HepG2 (cell line): ENCODE measurements at regions not wholly inside any gene's neighbourhood (a gene's known extent, or its start where the extent isn't known, plus 50 kb on each side); places are given as distances from the start of the nearest gene placed in this dataset.

ENCODE experiments used
- ATAC-seq: fragments of 200-7000 bp; cut with Tn5 transposase; 3 replicates; pipeline ENCODE4 v1.9.1; 2020; ENCODE audit warnings: mild to moderate bottlenecking, moderate library complexity
- BruUV-seq: library from RNA; stranded (reverse); fragments of 400-500 nt; replicated peaks from 2 replicates; lab custom pipeline; 2021; lab: Mats Ljungman, UMichigan
- CTCF ChIA-PET: fragments of 300-600 bp; formaldehyde crosslinking; extraction: SDS; loops from one replicate; lab custom pipeline; 2021; ENCODE audit warnings: low total read pairs, inconsistent platforms, low intra/inter-chr PET ratio; lab: Yijun Ruan, JAX
- POLR2A ChIA-PET: fragments of 350-600 bp; sonication (Branson Sonifier 250); formaldehyde crosslinking; loops from one replicate; lab custom pipeline; 2020; ENCODE audit warnings: antibody characterized with exemption, inconsistent platforms; lab: Yijun Ruan, JAX
- DNase-seq: peaks from one replicate; pipeline ENCODE4 v3.0.0-alpha.2; 2015; ENCODE audit warnings: low spot score
- FAIRE-seq: peaks from 3 replicates; lab custom pipeline; 2011; peaks lifted over from hg19 to GRCh38; lab: Jason Lieb, UNC
- H2AFZ ChIP-seq: one replicate; pipeline ENCODE4 v1.6.1; 2011; ENCODE audit warnings: low read length, inconsistent platforms
- H3K27ac ChIP-seq: fragments of 300-600 bp; 3 replicates; pipeline ENCODE4 v1.8.0; 2011; ENCODE audit warnings: mixed run types, mild to moderate bottlenecking, mixed read lengths, low read length, inconsistent platforms; ENCODE audit not compliant: insufficient read depth; ENCODE audit errors: extremely low read length
- H3K27me3 ChIP-seq, 2 experiments: fragments of 200-600 bp in 1 of 2; 2 replicates in 1 of 2; 3 replicates in 1 of 2; pipeline versions ENCODE4 v1.6.0 to v1.8.0; 2011; ENCODE audit warnings: low read length in 2 of 2, mild to moderate bottlenecking in 2 of 2, moderate library complexity in 2 of 2, inconsistent platforms in 1 of 2; ENCODE audit not compliant: insufficient read depth in 2 of 2, control insufficient read depth in 1 of 2
- H3K36me3 ChIP-seq, 2 experiments: fragments of 200-600 bp in 1 of 2; replicated peaks in 1 of 2; 2 replicates in 1 of 2; 3 replicates in 1 of 2; pipeline versions ENCODE4 v1.5.1 to v1.8.0; 2011; ENCODE audit warnings: low read length in 2 of 2, inconsistent platforms in 1 of 2; ENCODE audit not compliant: insufficient read depth in 2 of 2, control insufficient read depth in 1 of 2
- H3K4me1 ChIP-seq: 2 replicates; pipeline ENCODE4 v1.5.1; 2012; ENCODE audit warnings: low read length, inconsistent platforms; ENCODE audit not compliant: insufficient read depth
- H3K4me2 ChIP-seq: 2 replicates; pipeline ENCODE4 v1.6.0; 2011; ENCODE audit warnings: low read depth, low read length, inconsistent platforms
- H3K4me3 ChIP-seq, 3 experiments: fragments of 200-600 bp in 1 of 3; sonication (generic), shearing (Covaris generic) in 1 of 3; replicated peaks in 1 of 3; 2 replicates each; pipeline ENCODE4 v1.5.1; 2011 to 2016; ENCODE audit warnings: low read length in 3 of 3, inconsistent platforms in 2 of 3, low read depth in 2 of 3, mild to moderate bottlenecking in 2 of 3, control low read depth in 1 of 3, mixed read lengths in 1 of 3; ENCODE audit not compliant: insufficient read depth in 1 of 3
- H3K79me2 ChIP-seq: one replicate; pipeline ENCODE4 v1.6.1; 2011; ENCODE audit warnings: low read length, inconsistent platforms; ENCODE audit not compliant: insufficient read depth
- H3K9ac ChIP-seq: 2 replicates; pipeline ENCODE4 v1.6.0; 2011; ENCODE audit warnings: mild to moderate bottlenecking, low read depth, low read length, inconsistent platforms; ENCODE audit not compliant: insufficient read depth
- H3K9me3 ChIP-seq: 2 replicates; pipeline ENCODE4 v1.5.1; 2012; ENCODE audit warnings: mild to moderate bottlenecking, low read length
- H4K20me1 ChIP-seq: 2 replicates; pipeline ENCODE4 v1.6.0; 2011; ENCODE audit warnings: inconsistent platforms, mild to moderate bottlenecking, low read length, moderate library complexity; ENCODE audit not compliant: insufficient read depth
- AGO2 ChIP-seq: fragments of 200-400 bp; formaldehyde crosslinking; optimal IDR thresholded peaks from 2 replicates; pipeline ENCODE3; 2017; ENCODE audit warnings: mild to moderate bottlenecking, low read depth, low read length, moderate library complexity
- BCLAF1 ChIP-seq: fragments of 450-650 bp; IDR thresholded peaks from 2 replicates; pipeline ENCODE4 v1.6.1; 2017; ENCODE audit warnings: mild to moderate bottlenecking
- ESRRA ChIP-seq: sonication (generic); formaldehyde crosslinking; IDR thresholded peaks from 2 replicates; pipeline ENCODE4 v1.5.1; 2020; ENCODE audit warnings: mild to moderate bottlenecking, low read depth, missing genetic modification reagents
- EZH2 ChIP-seq: conservative IDR thresholded peaks from 2 replicates; pipeline ENCODE4 v1.6.1; 2012; ENCODE audit warnings: mild to moderate bottlenecking, low read depth, low read length, moderate library complexity
- FOXP1 ChIP-seq, 2 experiments: fragments of 450-650 bp in 1 of 2; IDR thresholded peaks; 2 replicates each; pipeline ENCODE4 v1.6.1; 2017 to 2018; ENCODE audit warnings: antibody characterized with exemption in 1 of 2
- SMAD9 ChIP-seq: sonication (generic); formaldehyde crosslinking; IDR thresholded peaks from 2 replicates; pipeline ENCODE4 v1.5.1; 2020; ENCODE audit warnings: mild to moderate bottlenecking, missing genetic modification reagents
- SRF ChIP-seq: IDR thresholded peaks from 2 replicates; pipeline ENCODE4 v1.6.1; 2011; ENCODE audit warnings: mild to moderate bottlenecking, low read depth, low read length, moderate library complexity
- TSC22D2 ChIP-seq: sonication (generic); formaldehyde crosslinking; IDR thresholded peaks from 2 replicates; pipeline ENCODE4 v1.5.1; 2020; ENCODE audit warnings: missing genetic modification reagents, mild to moderate bottlenecking, borderline replicate concordance
- WIZ ChIP-seq: sonication (generic); formaldehyde crosslinking; IDR thresholded peaks from 2 replicates; pipeline ENCODE4 v1.5.1; 2020; ENCODE audit warnings: mild to moderate bottlenecking, missing genetic modification reagents
- ZBTB21 ChIP-seq: sonication (generic); formaldehyde crosslinking; IDR thresholded peaks from 2 replicates; pipeline ENCODE4 v1.4.0; 2020; ENCODE audit warnings: missing genetic modification reagents
- ZBTB39 ChIP-seq: sonication (generic); formaldehyde crosslinking; IDR thresholded peaks from 2 replicates; pipeline ENCODE4 v1.5.0; 2020; ENCODE audit warnings: missing genetic modification reagents
- ZNF33B ChIP-seq: sonication (generic); formaldehyde crosslinking; IDR thresholded peaks from 2 replicates; pipeline ENCODE4 v1.5.1; 2020; ENCODE audit warnings: mild to moderate bottlenecking, missing genetic modification reagents
- ZNF383 ChIP-seq: sonication (generic); formaldehyde crosslinking; IDR thresholded peaks from 2 replicates; pipeline ENCODE4 v1.4.0; 2020; ENCODE audit warnings: missing genetic modification reagents, mild to moderate bottlenecking, borderline replicate concordance
- ZNF543 ChIP-seq: sonication (generic); formaldehyde crosslinking; IDR thresholded peaks from 2 replicates; pipeline ENCODE4 v1.4.0; 2020; ENCODE audit warnings: mild to moderate bottlenecking, missing genetic modification reagents
- ZNF782 ChIP-seq: sonication (generic); formaldehyde crosslinking; IDR thresholded peaks from 2 replicates; pipeline ENCODE4 v1.4.0; 2020; ENCODE audit warnings: missing genetic modification reagents, mild to moderate bottlenecking, borderline replicate concordance
- WGBS: methylation state at CpG from one replicate; pipeline ENCODE4 v1.1.6; 2017; ENCODE audit warnings: low lambda C conversion rate; 5-methylcytosine and 5-hydroxymethylcytosine counted together
- in situ Hi-C: cut with HindIII; loops from 2 replicates; pipeline ENCODE4 v1.10.0; 2017; ENCODE audit warnings: low pct_unique_long_range_greater_than_20kb; ENCODE audit not compliant: extremely low pct_ligation_motif_present
- intact Hi-C: fragments of 100-400 bp; cut with micrococcal nuclease; formaldehyde crosslinking; loops from one replicate; pipeline ENCODE4 v1.10.0; 2022; ENCODE audit not compliant: unreplicated experiment

GRCh38 chr2:146415291-146415690, 1429.5 kb upstream of the ACVR2A start:
- no peaks in the 10 kb centered on the region for H3K27me3 ChIP-seq

More at GRCh38 chr2:146415291-146415690, 1429.5 kb upstream of the ACVR2A start:
- ChIA-PET POLR2A (no interaction called here), CTCF (no interaction called here)
- no peak overlapping the region for H3K4me3 ChIP-seq
- no peak overlapping the region for H3K27ac ChIP-seq
- H3K36me3 ChIP-seq: no peaks in the 10 kb centered on the region
- H3K9me3 ChIP-seq: no peaks in the 10 kb centered on the region
- FAIRE-seq (no peak), DNase-seq (no peak), ATAC-seq (no peak)
- H3K4me1 ChIP-seq: 0 out of 2 replicates have a peak, but pooled peaks cover 3% of the 10 kb centered on the region
- intact Hi-C loops (no loop called here), in situ Hi-C loops (no loop called here)
- no TSS peak for BruUV-seq
- H4K20me1 ChIP-seq: no peaks in the 10 kb centered on the region
- no peak for TF ChIP-seq BCLAF1
- TF ChIP-seq TSC22D2 (CRISPR knock-in tag): no peak
- no peak for TF ChIP-seq FOXP1 (IDR thresholded peaks at IDR 0.05)
- TF ChIP-seq FOXP1 (CRISPR knock-in tag; IDR thresholded peaks at IDR 0.05): no peak
- TF ChIP-seq SMAD9: no peak
- TF ChIP-seq EZH2: no peak
- TF ChIP-seq ESRRA (CRISPR knock-in tag): no peak
- TF ChIP-seq SRF: no peak
- TF ChIP-seq AGO2: no peak
- no peak for TF ChIP-seq ZNF543 (CRISPR knock-in tag)
- TF ChIP-seq ZNF383 (CRISPR knock-in tag): no peak
- TF ChIP-seq ZNF782 (CRISPR knock-in tag): no peak
- no peak for TF ChIP-seq WIZ (CRISPR knock-in tag)
- no peak for TF ChIP-seq ZBTB21 (CRISPR knock-in tag)
- TF ChIP-seq ZNF33B: no peak
- no peak for TF ChIP-seq ZBTB39 (CRISPR knock-in tag)
- WGBS: 7% methylated on average over 2 of the region's 2 CpGs
- H2AFZ ChIP-seq: no peak overlapping the region
- no peak overlapping the region for H3K4me2 ChIP-seq
- H3K79me2 ChIP-seq: no peaks in the 10 kb centered on the region
- no peak overlapping the region for H3K9ac ChIP-seq
